HUES64 (cell line): ENCODE measurements at regions not wholly inside any gene's neighbourhood (a gene's known extent, or its start where the extent isn't known, plus 50 kb on each side); places are given as distances from the start of the nearest gene placed in this dataset.

ENCODE experiments used
- H3K27ac ChIP-seq: 2 replicates; pipeline ENCODE4 v1.7.0; 2013; ENCODE audit warnings: low read depth, low read length, inconsistent platforms
- H3K27me3 ChIP-seq: 2 replicates; pipeline ENCODE4 v1.6.1; 2013; ENCODE audit warnings: mild to moderate bottlenecking, low read length; ENCODE audit not compliant: insufficient read depth
- H3K36me3 ChIP-seq: 2 replicates; pipeline ENCODE4 v1.6.1; 2013; ENCODE audit warnings: mild to moderate bottlenecking, low read length; ENCODE audit not compliant: insufficient read depth
- H3K4me1 ChIP-seq: 2 replicates; pipeline ENCODE4 v1.6.1; 2013; ENCODE audit warnings: mild to moderate bottlenecking, low read length, moderate library complexity; ENCODE audit not compliant: insufficient read depth
- H3K4me3 ChIP-seq: 2 replicates; pipeline ENCODE4 v1.5.1; 2013; ENCODE audit warnings: mild to moderate bottlenecking, low read length, moderate library complexity
- H3K9ac ChIP-seq: 2 replicates; pipeline ENCODE4 v1.6.1; 2013; ENCODE audit warnings: mild to moderate bottlenecking, low read depth, low read length
- H3K9me3 ChIP-seq: 2 replicates; pipeline ENCODE4 v1.6.1; 2013; ENCODE audit warnings: low read depth, low read length; ENCODE audit not compliant: insufficient read depth
- WGBS: fragments of 150-250, 120-280 bp; methylation state at CpG from one replicate; pipeline ENCODE4 v1.1.7; 2013; ENCODE audit warnings: missing lambda C conversion rate; 5-methylcytosine and 5-hydroxymethylcytosine counted together

GRCh38 chr1:181260994-181261393 lies 172.5 kb downstream of the IER5 start:
- Histone ChIP-seq H3K27ac (no peak overlapping the region), H3K9ac (no peak overlapping the region), H3K4me1 (no peaks in the 10 kb centered on the region), H3K9me3 (no peaks in the 10 kb centered on the region), H3K27me3 (no peaks in the 10 kb centered on the region), H3K36me3 (no peaks in the 10 kb centered on the region), H3K4me3 (no peak overlapping the region)
- WGBS, result 96% methylated on average over 1 of the region's 1 CpG

GRCh38 chr1:181262069-181262468 lies 173.6 kb downstream of the IER5 start:
- no peaks in the 10 kb centered on the region for H3K27me3 ChIP-seq
- H3K9ac ChIP-seq, result no peak overlapping the region
- H3K36me3 ChIP-seq, result no peaks in the 10 kb centered on the region
- H3K4me3 ChIP-seq, result no peak overlapping the region
- H3K27ac ChIP-seq, result no peak overlapping the region
- H3K4me1 ChIP-seq, result no peaks in the 10 kb centered on the region
- WGBS, result 57% methylated on average over 1 of the region's 1 CpG
- H3K9me3 ChIP-seq, result no peaks in the 10 kb centered on the region

- 94% methylated on average over 2 of the region's 2 CpGs for WGBS
- H3K4me1 ChIP-seq, result no peaks in the 10 kb centered on the region
- H3K27me3 ChIP-seq, result no peaks in the 10 kb centered on the region
- no peak overlapping the region for H3K4me3 ChIP-seq
- no peak overlapping the region for H3K27ac ChIP-seq
- H3K9ac ChIP-seq, result no peak overlapping the region
- no peaks in the 10 kb centered on the region for H3K36me3 ChIP-seq
- H3K9me3 ChIP-seq, result no peaks in the 10 kb centered on the region
These were observed 174.9 kb downstream of the IER5 start for GRCh38 chr1:181263444-181263843.

GRCh38 chr1:181264821-181265220 lies 176.3 kb downstream of the IER5 start:
- WGBS, result 86% methylated on average over 3 of the region's 3 CpGs

GRCh38 chr1:181284978-181285377 lies 196.5 kb downstream of the IER5 start:
- no peak overlapping the region for H3K9ac ChIP-seq
- no peak overlapping the region for H3K4me3 ChIP-seq
- no peaks in the 10 kb centered on the region for H3K36me3 ChIP-seq
- H3K27me3 ChIP-seq, result no peaks in the 10 kb centered on the region
- no peak overlapping the region for H3K27ac ChIP-seq
- H3K9me3 ChIP-seq, result peaks cover 40% of the 10 kb centered on the region
- H3K4me1 ChIP-seq, result no peaks in the 10 kb centered on the region

More at GRCh38 chr1:181264821-181265220, 176.3 kb downstream of the IER5 start:
- H3K36me3 ChIP-seq, result no peaks in the 10 kb centered on the region
- no peaks in the 10 kb centered on the region for H3K9me3 ChIP-seq
- no peak overlapping the region for H3K9ac ChIP-seq
- H3K4me1 ChIP-seq, result no peaks in the 10 kb centered on the region
- no peak overlapping the region for H3K4me3 ChIP-seq
- no peak overlapping the region for H3K27ac ChIP-seq
- no peaks in the 10 kb centered on the region for H3K27me3 ChIP-seq

- Histone ChIP-seq H3K4me1 (no peaks in the 10 kb centered on the region), H3K36me3 (no peaks in the 10 kb centered on the region), H3K9ac (no peak overlapping the region), H3K4me3 (no peak overlapping the region), H3K9me3 (no peaks in the 10 kb centered on the region), H3K27ac (no peak overlapping the region), H3K27me3 (no peaks in the 10 kb centered on the region)
- WGBS, result 88% methylated on average over 3 of the region's 3 CpGs
These were observed 188.1 kb upstream of the CACNA1E start for GRCh38 chr1:181295217-181295616.

GRCh38 chr1:181296180-181296579 lies 187.1 kb upstream of the CACNA1E start:
- Histone ChIP-seq H3K9ac (no peak overlapping the region), H3K9me3 (no peaks in the 10 kb centered on the region), H3K27ac (no peak overlapping the region), H3K4me1 (no peaks in the 10 kb centered on the region), H3K36me3 (no peaks in the 10 kb centered on the region), H3K27me3 (no peaks in the 10 kb centered on the region), H3K4me3 (no peak overlapping the region)
- WGBS, result 84% methylated on average over 2 of the region's 2 CpGs

- Histone ChIP-seq H3K27ac (no peak overlapping the region), H3K36me3 (no peaks in the 10 kb centered on the region), H3K9me3 (no peaks in the 10 kb centered on the region), H3K4me1 (no peaks in the 10 kb centered on the region), H3K9ac (no peak overlapping the region), H3K27me3 (no peaks in the 10 kb centered on the region), H3K4me3 (no peak overlapping the region)
- WGBS, result 52% methylated on average over 3 of the region's 3 CpGs
These were observed 175.2 kb upstream of the CACNA1E start for GRCh38 chr1:181308098-181308497.

GRCh38 chr1:181310560-181310959 lies 172.8 kb upstream of the CACNA1E start:
- peaks cover 18% of the 10 kb centered on the region for H3K27me3 ChIP-seq
- H3K9me3 ChIP-seq, result no peaks in the 10 kb centered on the region
- H3K9ac ChIP-seq, result no peak overlapping the region
- H3K4me3 ChIP-seq, result no peak overlapping the region
- H3K36me3 ChIP-seq, result no peaks in the 10 kb centered on the region
- WGBS, result 60% methylated on average over 2 of the region's 2 CpGs
- no peak overlapping the region for H3K27ac ChIP-seq
- peaks cover 5% of the 10 kb centered on the region; the same call in 1 of the 2 replicates for H3K4me1 ChIP-seq

- no peak overlapping the region for H3K27ac ChIP-seq
- H3K9me3 ChIP-seq, result no peaks in the 10 kb centered on the region
- no peak overlapping the region for H3K9ac ChIP-seq
- H3K27me3 ChIP-seq, result peaks cover 42% of the 10 kb centered on the region
- peaks cover 5% of the 10 kb centered on the region; the same call in 1 of the 2 replicates for H3K4me1 ChIP-seq
- 78% methylated on average over 4 of the region's 4 CpGs for WGBS
- no peaks in the 10 kb centered on the region for H3K36me3 ChIP-seq
- H3K4me3 ChIP-seq, result no peak overlapping the region
These were observed 170.4 kb upstream of the CACNA1E start for GRCh38 chr1:181312946-181313345.

GRCh38 chr1:181313466-181313865 lies 169.9 kb upstream of the CACNA1E start:
- Histone ChIP-seq H3K36me3 (no peaks in the 10 kb centered on the region), H3K4me3 (no peak overlapping the region), H3K27me3 (peaks cover 47% of the 10 kb centered on the region), H3K9me3 (no peaks in the 10 kb centered on the region), H3K4me1 (peaks cover 5% of the 10 kb centered on the region; the same call in 1 of the 2 replicates), H3K27ac (no peak overlapping the region), H3K9ac (no peak overlapping the region)
- WGBS, result 91% methylated on average over 2 of the region's 2 CpGs

GRCh38 chr1:181314010-181314409 lies 169.3 kb upstream of the CACNA1E start:
- Histone ChIP-seq H3K27me3 (peaks cover 52% of the 10 kb centered on the region), H3K9ac (no peak overlapping the region), H3K4me3 (no peak overlapping the region), H3K4me1 (peaks cover 8% of the 10 kb centered on the region; the same call in 1 of the 2 replicates), H3K27ac (no peak overlapping the region), H3K9me3 (no peaks in the 10 kb centered on the region), H3K36me3 (no peaks in the 10 kb centered on the region)
- 96% methylated on average over 2 of the region's 3 CpGs for WGBS
